Calu3 (cell line): ENCODE measurements at regions not wholly inside any gene's neighbourhood (a gene's known extent, or its start where the extent isn't known, plus 50 kb on each side); places are given as distances from the start of the nearest gene placed in this dataset.

Source experiments
- BruUV-seq: library from RNA; stranded (reverse); fragments of 400-500 nt; replicated peaks from 2 replicates; lab custom pipeline; 2021; lab: Mats Ljungman, UMichigan
- CTCF ChIA-PET: fragments of 300-600 bp; sonication (Branson Sonifier 250); formaldehyde crosslinking; loops from one replicate; lab custom pipeline; 2022; ENCODE audit warnings: antibody characterized with exemption; lab: Charles Lee
- DNase-seq: peaks from one replicate; pipeline ENCODE4 v3.0.0; 2022
- H3K27ac Mint-ChIP-seq: one replicate; pipeline ENCODE4 v1.8.0; 2022; ENCODE audit warnings: mixed read lengths; ENCODE audit not compliant: unreplicated experiment
- H3K27me3 Mint-ChIP-seq: one replicate; pipeline ENCODE4 v1.8.0; 2022; ENCODE audit warnings: mixed read lengths; ENCODE audit not compliant: unreplicated experiment
- H3K36me3 Mint-ChIP-seq: one replicate; pipeline ENCODE4 v1.8.0; 2022; ENCODE audit warnings: mild to moderate bottlenecking, moderate library complexity, mixed read lengths; ENCODE audit not compliant: insufficient read depth, unreplicated experiment
- H3K4me1 Mint-ChIP-seq: one replicate; pipeline ENCODE4 v1.8.0; 2022; ENCODE audit warnings: mild to moderate bottlenecking, low read depth, mixed read lengths; ENCODE audit not compliant: unreplicated experiment
- H3K4me3 Mint-ChIP-seq: one replicate; pipeline ENCODE4 v1.8.0; 2022; ENCODE audit warnings: mild to moderate bottlenecking, low read depth, moderate library complexity, mixed read lengths; ENCODE audit not compliant: unreplicated experiment
- H3K9me3 Mint-ChIP-seq: one replicate; pipeline ENCODE4 v1.8.0; 2022; ENCODE audit warnings: low read depth, mixed read lengths; ENCODE audit not compliant: unreplicated experiment
- CTCF ChIP-seq: fragments of 200-600 bp; IDR thresholded peaks from one replicate; pipeline ENCODE4 v1.8.0; 2022; ENCODE audit warnings: antibody characterized with exemption; ENCODE audit not compliant: unreplicated experiment
- intact Hi-C: fragments of 100-400 bp; cut with micrococcal nuclease; formaldehyde crosslinking; loops from one replicate; pipeline ENCODE4 v1.10.0; 2022; ENCODE audit not compliant: unreplicated experiment

GRCh38 chrX:43165343-43165920 lies 387.5 kb upstream of the PPP1R2C start:
- no peaks in the 10 kb centered on the region for H3K36me3 Mint-ChIP-seq
- no TSS peak for BruUV-seq
- intact Hi-C loops: no loop called here
- no peaks in the 10 kb centered on the region for H3K27me3 Mint-ChIP-seq
- H3K4me3 Mint-ChIP-seq: no peak overlapping the region
- CTCF ChIA-PET: no interaction called here
- H3K9me3 Mint-ChIP-seq: peaks cover 2% of the 10 kb centered on the region
- no peak for TF ChIP-seq CTCF
- H3K27ac Mint-ChIP-seq: no peak overlapping the region
- DNase-seq: no peak
- no peaks in the 10 kb centered on the region for H3K4me1 Mint-ChIP-seq

- Mint-ChIP-seq H3K4me3 (no peak overlapping the region), H3K4me1 (no peaks in the 10 kb centered on the region), H3K27ac (no peak overlapping the region), H3K9me3 (peaks cover 2% of the 10 kb centered on the region), H3K36me3 (no peaks in the 10 kb centered on the region), H3K27me3 (no peaks in the 10 kb centered on the region)
- CTCF ChIA-PET: no interaction called here
- no peak for TF ChIP-seq CTCF
- intact Hi-C loops: no loop called here
- no TSS peak for BruUV-seq
- DNase-seq: no peak
These were observed 388.9 kb upstream of the PPP1R2C start for GRCh38 chrX:43166874-43167273.

GRCh38 chrX:43175434-43175833 lies 397.5 kb upstream of the PPP1R2C start:
- Mint-ChIP-seq H3K36me3 (no peaks in the 10 kb centered on the region), H3K4me1 (no peaks in the 10 kb centered on the region), H3K4me3 (no peak overlapping the region), H3K9me3 (no peaks in the 10 kb centered on the region), H3K27me3 (no peaks in the 10 kb centered on the region), H3K27ac (no peak overlapping the region)
- no TSS peak for BruUV-seq
- intact Hi-C loops: no loop called here
- CTCF ChIA-PET: no interaction called here
- TF ChIP-seq CTCF: no peak
- DNase-seq: no peak

- Mint-ChIP-seq H3K36me3 (no peaks in the 10 kb centered on the region), H3K4me3 (no peak overlapping the region), H3K27me3 (no peaks in the 10 kb centered on the region), H3K9me3 (no peaks in the 10 kb centered on the region), H3K27ac (no peak overlapping the region), H3K4me1 (no peaks in the 10 kb centered on the region)
- intact Hi-C loops: no loop called here
- TF ChIP-seq CTCF: no peak
- no peak for DNase-seq
- no TSS peak for BruUV-seq
- CTCF ChIA-PET: no interaction called here
These were observed 398.7 kb upstream of the PPP1R2C start for GRCh38 chrX:43176686-43177085.
